Gastroesophageal sphincter (tissue), 4 donors: ENCODE measurements at regions not wholly inside any gene's neighbourhood (a gene's known extent, or its start where the extent isn't known, plus 50 kb on each side); places are given as distances from the start of the nearest gene placed in this dataset.

ENCODE experiments used
- ATAC-seq: fragments of 150-250 bp; one replicate; pipeline ENCODE4 v1.9.1; 2016; ENCODE audit warnings: mild to moderate bottlenecking, moderate library complexity
- H3K27ac ChIP-seq, 4 donors: fragments of 200-600 bp; sonication (generic) in 3 of 4; 1 replicate in 3 of 4; 2 replicates in 1 of 4; pipeline ENCODE4 v1.5.1; 2016 to 2019
- H3K27me3 ChIP-seq: fragments of 200-600 bp; sonication (generic); one replicate; pipeline ENCODE4 v1.5.1; 2019
- H3K36me3 ChIP-seq, 2 donors: fragments of 200-600 bp; sonication (generic); one replicate each; pipeline ENCODE4 v1.5.1; 2019; ENCODE audit warnings: control low read depth in 1 of 2
- H3K4me1 ChIP-seq, 3 donors: fragments of 200-600 bp; sonication (generic); 1 replicate in 2 of 3; 2 replicates in 1 of 3; pipeline ENCODE4 v1.5.1; 2016 to 2019; ENCODE audit warnings: control low read depth in 2 of 3
- H3K4me3 ChIP-seq, 2 donors: fragments of 200-600 bp; sonication (generic); one replicate each; pipeline ENCODE4 v1.5.1; 2019; ENCODE audit warnings: mild to moderate bottlenecking in 1 of 2, moderate library complexity in 1 of 2
- H3K9me3 ChIP-seq, 3 donors: fragments of 200-600 bp; sonication (generic); one replicate each; pipeline ENCODE4 v1.5.1; 2017 to 2019; ENCODE audit warnings: control low read depth in 2 of 3
- EP300 ChIP-seq: sonication (generic); formaldehyde crosslinking; IDR thresholded peaks from one replicate; pipeline ENCODE4 v1.6.1; 2017; ENCODE audit warnings: antibody characterized with exemption, mild to moderate bottlenecking
- POLR2A ChIP-seq, 2 donors: fragments of 450-650 bp; IDR thresholded peaks; one replicate each; pipeline ENCODE4 v1.6.1; 2017; ENCODE audit warnings: antibody characterized with exemption in 2 of 2, mild to moderate bottlenecking in 2 of 2, moderate library complexity in 1 of 2
- POLR2AphosphoS5 ChIP-seq: sonication (generic); formaldehyde crosslinking; IDR thresholded peaks from one replicate; pipeline ENCODE4 v1.6.1; 2017; ENCODE audit warnings: antibody characterized with exemption
- WGBS, 2 donors: methylation state at CpG; one replicate each; pipeline ENCODE4 v1.1.5; 2018; ENCODE audit warnings: low coverage in 1 of 2; 5-methylcytosine and 5-hydroxymethylcytosine counted together
- TF ChIP-seq, protein P1 (sequence below), 4 experiments: fragments of 200-600 bp in 2 of 4; fragments of 450-650 bp in 2 of 4; sonication (generic) in 1 of 4; IDR thresholded peaks; one replicate each; pipeline ENCODE4 v1.5.1; 2017 to 2019; ENCODE audit warnings: antibody characterized with exemption in 4 of 4, mild to moderate bottlenecking in 2 of 4, moderate library complexity in 2 of 4

DNA sequence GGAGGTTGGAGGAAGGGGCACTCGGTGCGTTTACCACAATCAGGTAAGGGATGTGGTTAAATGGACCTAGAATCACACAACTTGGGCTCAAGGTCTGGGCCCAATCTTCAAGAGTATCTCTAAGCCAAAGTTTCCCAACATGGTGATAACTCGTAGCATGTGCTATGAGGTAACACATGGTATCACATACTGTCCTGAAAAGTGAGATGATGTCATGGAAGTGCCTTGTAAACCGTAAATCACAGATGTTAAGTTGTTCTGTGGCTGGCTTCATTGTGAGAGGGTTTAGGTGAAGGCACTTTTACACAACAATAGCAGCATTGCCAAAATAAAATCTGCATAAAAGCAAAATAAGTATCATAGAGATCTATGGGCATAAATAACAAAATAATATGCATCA, 551.8 kb downstream of the PLCL1 start:
- no peak for ATAC-seq
- 74 to 81% methylated on average over 2 to 4 of the region's 4 CpGs for WGBS, 2 donors
- TF ChIP-seq POLR2AphosphoS5 (no peak), EP300 (no peak), POLR2A (IDR thresholded peaks at IDR 0.05) (no peak)
- TF ChIP-seq, protein P1, sequence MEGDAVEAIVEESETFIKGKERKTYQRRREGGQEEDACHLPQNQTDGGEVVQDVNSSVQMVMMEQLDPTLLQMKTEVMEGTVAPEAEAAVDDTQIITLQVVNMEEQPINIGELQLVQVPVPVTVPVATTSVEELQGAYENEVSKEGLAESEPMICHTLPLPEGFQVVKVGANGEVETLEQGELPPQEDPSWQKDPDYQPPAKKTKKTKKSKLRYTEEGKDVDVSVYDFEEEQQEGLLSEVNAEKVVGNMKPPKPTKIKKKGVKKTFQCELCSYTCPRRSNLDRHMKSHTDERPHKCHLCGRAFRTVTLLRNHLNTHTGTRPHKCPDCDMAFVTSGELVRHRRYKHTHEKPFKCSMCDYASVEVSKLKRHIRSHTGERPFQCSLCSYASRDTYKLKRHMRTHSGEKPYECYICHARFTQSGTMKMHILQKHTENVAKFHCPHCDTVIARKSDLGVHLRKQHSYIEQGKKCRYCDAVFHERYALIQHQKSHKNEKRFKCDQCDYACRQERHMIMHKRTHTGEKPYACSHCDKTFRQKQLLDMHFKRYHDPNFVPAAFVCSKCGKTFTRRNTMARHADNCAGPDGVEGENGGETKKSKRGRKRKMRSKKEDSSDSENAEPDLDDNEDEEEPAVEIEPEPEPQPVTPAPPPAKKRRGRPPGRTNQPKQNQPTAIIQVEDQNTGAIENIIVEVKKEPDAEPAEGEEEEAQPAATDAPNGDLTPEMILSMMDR (IDR thresholded peaks at IDR 0.05): no peak
- Histone ChIP-seq H3K4me1 (no peaks in the 10 kb centered on the region), H3K9me3 (no peaks in the 10 kb centered on the region), H3K27me3 (no peaks in the 10 kb centered on the region), H3K4me3 (no peak overlapping the region), H3K27ac (no peak overlapping the region), H3K36me3 (no peaks in the 10 kb centered on the region)

GRCh38 chr2:198351647-198352046, 547.3 kb downstream of the PLCL1 start:
- Histone ChIP-seq H3K27me3 (no peaks in the 10 kb centered on the region), H3K4me1 (no peaks in the 10 kb centered on the region), H3K36me3 (no peaks in the 10 kb centered on the region), H3K9me3 (no peaks in the 10 kb centered on the region), H3K4me3 (no peak overlapping the region), H3K27ac (no peak overlapping the region)
- no peak for ATAC-seq
- WGBS, 2 donors: 64 to 100% methylated on average over 1 to 4 of the region's 4 CpGs
- no peak for TF ChIP-seq EP300

- H3K4me1 ChIP-seq: no peaks in the 10 kb centered on the region
- TF ChIP-seq POLR2A (IDR thresholded peaks at IDR 0.05): no peak
- TF ChIP-seq, protein P1 (IDR thresholded peaks at IDR 0.05): no peak
- no peak for TF ChIP-seq POLR2AphosphoS5
- no peak for TF ChIP-seq EP300
- ATAC-seq: no peak
- no peak overlapping the region for H3K4me3 ChIP-seq
- H3K9me3 ChIP-seq: no peaks in the 10 kb centered on the region
- H3K27me3 ChIP-seq: no peaks in the 10 kb centered on the region
- 73 to 78% methylated on average over 4 of the region's 4 CpGs for WGBS, 2 donors
- H3K27ac ChIP-seq: no peak overlapping the region
- H3K36me3 ChIP-seq: no peaks in the 10 kb centered on the region
Observed at GRCh38 chr2:198347946-198348345, 543.6 kb downstream of the PLCL1 start.

DNA sequence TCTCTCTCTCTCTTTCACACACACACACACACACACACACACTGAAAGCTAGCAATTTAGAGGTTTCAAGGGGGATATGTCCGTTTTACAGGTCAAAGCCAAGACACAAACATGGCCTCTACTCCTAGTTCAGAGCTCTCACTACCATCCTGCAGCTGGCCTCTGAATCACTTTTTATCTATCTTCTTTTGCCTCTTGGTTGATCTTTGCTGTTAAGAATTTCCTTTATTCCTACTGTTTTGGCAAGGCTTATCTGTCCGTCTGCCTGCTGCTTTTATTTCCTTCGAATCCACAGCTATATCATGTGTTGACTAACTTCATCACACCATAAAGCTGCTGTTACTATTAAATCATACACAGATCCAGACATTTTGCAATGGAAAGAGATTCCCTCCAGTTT, 543.0 kb downstream of the PLCL1 start:
- H3K4me1 ChIP-seq: no peaks in the 10 kb centered on the region
- no peak for ATAC-seq
- WGBS, 2 donors: 47 to 73% methylated on average over 3 of the region's 3 CpGs

GRCh38 chr2:198343471-198343870, 539.1 kb downstream of the PLCL1 start:
- no peak for ATAC-seq
- no peak overlapping the region for H3K27ac ChIP-seq
- no peaks in the 10 kb centered on the region for H3K36me3 ChIP-seq
- H3K27me3 ChIP-seq: peaks cover 4% of the 10 kb centered on the region
- no peak for TF ChIP-seq POLR2A (IDR thresholded peaks at IDR 0.05)
- no peak for TF ChIP-seq POLR2AphosphoS5
- TF ChIP-seq, protein P1 (IDR thresholded peaks at IDR 0.05): no peak
- no peak for TF ChIP-seq EP300
- no peaks in the 10 kb centered on the region for H3K9me3 ChIP-seq
- WGBS, 2 donors: 80 to 84% methylated on average over 1 of the region's 1 CpG
- H3K4me1 ChIP-seq: no peaks in the 10 kb centered on the region
- no peak overlapping the region for H3K4me3 ChIP-seq

More for the DNA sequence above, 543.0 kb downstream of the PLCL1 start:
- Histone ChIP-seq H3K9me3 (no peaks in the 10 kb centered on the region), H3K4me3 (no peak overlapping the region), H3K27me3 (no peaks in the 10 kb centered on the region), H3K27ac (no peak overlapping the region), H3K36me3 (no peaks in the 10 kb centered on the region)
- TF ChIP-seq POLR2A (IDR thresholded peaks at IDR 0.05): no peak
- TF ChIP-seq POLR2AphosphoS5: no peak
- no peak for TF ChIP-seq EP300
- TF ChIP-seq, protein P1 (IDR thresholded peaks at IDR 0.05): no peak

- H3K9me3 ChIP-seq: no peaks in the 10 kb centered on the region
- peaks cover 4% of the 10 kb centered on the region for H3K27me3 ChIP-seq
- H3K4me1 ChIP-seq: no peaks in the 10 kb centered on the region
- H3K36me3 ChIP-seq: no peaks in the 10 kb centered on the region
- TF ChIP-seq POLR2AphosphoS5 (no peak), EP300 (no peak), POLR2A (IDR thresholded peaks at IDR 0.05) (no peak)
- TF ChIP-seq, protein P1 (IDR thresholded peaks at IDR 0.05): no peak
- ATAC-seq: no peak
- no peak overlapping the region for H3K4me3 ChIP-seq
- no peak overlapping the region for H3K27ac ChIP-seq
- WGBS, 2 donors: 58 to 76% methylated on average over 2 of the region's 2 CpGs
Observed at GRCh38 chr2:198340846-198341245, 536.5 kb downstream of the PLCL1 start.
